Effector memory CD8-positive, alpha-beta T cell (primary cell): ENCODE measurements at regions not wholly inside any gene's neighbourhood (a gene's known extent, or its start where the extent isn't known, plus 50 kb on each side); places are given as distances from the start of the nearest gene placed in this dataset.

Experiments used
- ATAC-seq: fragments of 150-1000 bp; cut with Tn5 transposase; replicated peaks from 2 replicates; pipeline ENCODE4 v1.10.0; 2021; ENCODE audit warnings: mild to moderate bottlenecking, moderate library complexity
- DNase-seq, 3 experiments: peaks; one replicate each; pipeline ENCODE4 v3.0.0; 2021
- H3K27ac Mint-ChIP-seq, 2 donors: one replicate each; pipeline ENCODE4 v1.8.0; 2022; ENCODE audit warnings: mild to moderate bottlenecking in 2 of 2, mixed read lengths in 2 of 2, moderate library complexity in 2 of 2
- H3K27me3 Mint-ChIP-seq, 2 donors: one replicate each; pipeline ENCODE4 v1.8.0; 2022; ENCODE audit warnings: mixed read lengths in 2 of 2
- H3K36me3 Mint-ChIP-seq: one replicate; pipeline ENCODE4 v1.8.0; 2022; ENCODE audit warnings: mild to moderate bottlenecking, moderate library complexity, mixed read lengths; ENCODE audit not compliant: insufficient read depth
- H3K4me1 Mint-ChIP-seq, 2 donors: one replicate each; pipeline ENCODE4 v1.8.0; 2022; ENCODE audit warnings: low read depth in 2 of 2, mixed read lengths in 2 of 2
- H3K4me3 Mint-ChIP-seq, 2 donors: one replicate each; pipeline ENCODE4 v1.8.0; 2022; ENCODE audit warnings: mild to moderate bottlenecking in 2 of 2, mixed read lengths in 2 of 2, moderate library complexity in 2 of 2
- H3K9me3 Mint-ChIP-seq, 2 donors: one replicate each; pipeline ENCODE4 v1.8.0; 2022; ENCODE audit warnings: mixed read lengths in 2 of 2

- Mint-ChIP-seq H3K4me3 (no peak overlapping the region), H3K4me1 (no peaks in the 10 kb centered on the region), H3K9me3 (peaks cover 4 to 8% of the 10 kb centered on the region in 2 donors), H3K36me3 (no peaks in the 10 kb centered on the region), H3K27ac (no peak overlapping the region), H3K27me3 (no peaks in the 10 kb centered on the region)
- DNase-seq (no peak), ATAC-seq (no peak)
Measured at GRCh38 chr16:62462971-62463370, 426.7 kb upstream of the CDH8 start.

- Mint-ChIP-seq H3K27ac (no peak overlapping the region), H3K36me3 (no peaks in the 10 kb centered on the region), H3K4me1 (no peaks in the 10 kb centered on the region), H3K9me3 (peaks cover 7 to 10% of the 10 kb centered on the region in 2 donors), H3K27me3 (no peaks in the 10 kb centered on the region), H3K4me3 (no peak overlapping the region)
- no peak for DNase-seq
- no peak for ATAC-seq
Measured at GRCh38 chr16:62450291-62450690, 414.1 kb upstream of the CDH8 start.

GRCh38 chr16:62445909-62446308, 409.7 kb upstream of the CDH8 start:
- no peak overlapping the region for H3K27ac Mint-ChIP-seq
- no peaks in the 10 kb centered on the region for H3K4me1 Mint-ChIP-seq
- no peak for ATAC-seq
- H3K27me3 Mint-ChIP-seq: no peaks in the 10 kb centered on the region
- peaks cover 10 to 11% of the 10 kb centered on the region in 2 donors for H3K9me3 Mint-ChIP-seq
- no peaks in the 10 kb centered on the region for H3K36me3 Mint-ChIP-seq
- no peak overlapping the region for H3K4me3 Mint-ChIP-seq
- DNase-seq: no peak

GRCh38 chr16:62424206-62424605, 388.0 kb upstream of the CDH8 start:
- H3K27me3 Mint-ChIP-seq: no peaks in the 10 kb centered on the region
- DNase-seq: no peak
- H3K27ac Mint-ChIP-seq: no peak overlapping the region
- H3K9me3 Mint-ChIP-seq: peaks cover 5 to 24% of the 10 kb centered on the region in 2 donors
- no peaks in the 10 kb centered on the region for H3K4me1 Mint-ChIP-seq
- H3K4me3 Mint-ChIP-seq: no peak overlapping the region
- ATAC-seq: no peak
- no peaks in the 10 kb centered on the region for H3K36me3 Mint-ChIP-seq

GRCh38 chr16:62408760-62409159, 372.5 kb upstream of the CDH8 start:
- Mint-ChIP-seq H3K36me3 (no peaks in the 10 kb centered on the region), H3K4me1 (no peaks in the 10 kb centered on the region), H3K9me3 (peaks cover 6 to 13% of the 10 kb centered on the region in 2 donors), H3K27me3 (no peaks in the 10 kb centered on the region), H3K27ac (no peak overlapping the region), H3K4me3 (no peak overlapping the region)
- DNase-seq (no peak), ATAC-seq (no peak)

- peaks cover 0 to 10% of the 10 kb centered on the region in 2 donors for H3K9me3 Mint-ChIP-seq
- no peaks in the 10 kb centered on the region for H3K27me3 Mint-ChIP-seq
- no peak for ATAC-seq
- H3K4me3 Mint-ChIP-seq: no peak overlapping the region
- DNase-seq: no peak
- H3K4me1 Mint-ChIP-seq: no peaks in the 10 kb centered on the region
- H3K36me3 Mint-ChIP-seq: no peaks in the 10 kb centered on the region
- no peak overlapping the region for H3K27ac Mint-ChIP-seq
Measured at GRCh38 chr16:62406387-62406786, 370.1 kb upstream of the CDH8 start.

GRCh38 chr16:62404842-62405611, 368.8 kb upstream of the CDH8 start:
- Mint-ChIP-seq H3K9me3 (peaks cover 0 to 6% of the 10 kb centered on the region in 2 donors), H3K4me1 (no peaks in the 10 kb centered on the region), H3K4me3 (no peak overlapping the region), H3K27me3 (no peaks in the 10 kb centered on the region), H3K27ac (no peak overlapping the region), H3K36me3 (no peaks in the 10 kb centered on the region)
- DNase-seq: no peak
- ATAC-seq: no peak

GRCh38 chr16:62392698-62393097, 356.5 kb upstream of the CDH8 start:
- no peak overlapping the region for H3K27ac Mint-ChIP-seq
- peaks cover 12 to 22% of the 10 kb centered on the region in 2 donors for H3K9me3 Mint-ChIP-seq
- H3K27me3 Mint-ChIP-seq: no peaks in the 10 kb centered on the region
- H3K4me1 Mint-ChIP-seq: no peaks in the 10 kb centered on the region
- DNase-seq: no peak
- H3K4me3 Mint-ChIP-seq: no peak overlapping the region
- no peak for ATAC-seq
- H3K36me3 Mint-ChIP-seq: peaks cover 4% of the 10 kb centered on the region

GRCh38 chr16:62391940-62392339, 355.7 kb upstream of the CDH8 start:
- ATAC-seq (no peak), DNase-seq (no peak)
- H3K4me3 Mint-ChIP-seq: no peak overlapping the region
- H3K27ac Mint-ChIP-seq: no peak overlapping the region
- H3K36me3 Mint-ChIP-seq: peaks cover 6% of the 10 kb centered on the region
- H3K4me1 Mint-ChIP-seq: no peaks in the 10 kb centered on the region
- H3K9me3 Mint-ChIP-seq: peaks cover 14 to 19% of the 10 kb centered on the region in 2 donors
- H3K27me3 Mint-ChIP-seq: no peaks in the 10 kb centered on the region

GRCh38 chr16:62391134-62391533, 354.9 kb upstream of the CDH8 start:
- Mint-ChIP-seq H3K36me3 (peaks cover 6% of the 10 kb centered on the region), H3K4me1 (no peaks in the 10 kb centered on the region), H3K9me3 (peaks cover 10 to 13% of the 10 kb centered on the region in 2 donors), H3K27ac (no peak overlapping the region), H3K27me3 (no peaks in the 10 kb centered on the region), H3K4me3 (no peak overlapping the region)
- ATAC-seq (no peak), DNase-seq (no peak)

- no peak for ATAC-seq
- no peak for DNase-seq
- H3K9me3 Mint-ChIP-seq: peaks cover 10 to 13% of the 10 kb centered on the region in 2 donors
- no peak overlapping the region for H3K4me3 Mint-ChIP-seq
- no peaks in the 10 kb centered on the region for H3K27me3 Mint-ChIP-seq
- no peaks in the 10 kb centered on the region for H3K4me1 Mint-ChIP-seq
- peaks cover 6% of the 10 kb centered on the region for H3K36me3 Mint-ChIP-seq
- H3K27ac Mint-ChIP-seq: no peak overlapping the region
Measured at GRCh38 chr16:62390214-62390613, 354.0 kb upstream of the CDH8 start.

GRCh38 chr16:62386411-62386810, 350.2 kb upstream of the CDH8 start:
- Mint-ChIP-seq H3K4me1 (no peaks in the 10 kb centered on the region), H3K4me3 (no peak overlapping the region), H3K36me3 (peaks cover 6% of the 10 kb centered on the region), H3K27me3 (no peaks in the 10 kb centered on the region), H3K9me3 (peaks cover 15 to 18% of the 10 kb centered on the region in 2 donors), H3K27ac (no peak overlapping the region)
- DNase-seq: no peak
- no peak for ATAC-seq

- Mint-ChIP-seq H3K27ac (no peak overlapping the region), H3K4me3 (no peak overlapping the region), H3K4me1 (no peaks in the 10 kb centered on the region), H3K9me3 (peaks cover 10 to 12% of the 10 kb centered on the region in 2 donors), H3K36me3 (peaks cover 5% of the 10 kb centered on the region), H3K27me3 (no peaks in the 10 kb centered on the region)
- no peak for DNase-seq
- no peak for ATAC-seq
Measured at GRCh38 chr16:62383941-62384340, 347.7 kb upstream of the CDH8 start.

- H3K4me3 Mint-ChIP-seq: no peak overlapping the region
- DNase-seq (no peak), ATAC-seq (no peak)
- peaks cover 5 to 24% of the 10 kb centered on the region in 2 donors for H3K9me3 Mint-ChIP-seq
- no peaks in the 10 kb centered on the region for H3K36me3 Mint-ChIP-seq
- H3K4me1 Mint-ChIP-seq: no peaks in the 10 kb centered on the region
- H3K27me3 Mint-ChIP-seq: no peaks in the 10 kb centered on the region
- no peak overlapping the region for H3K27ac Mint-ChIP-seq
Measured at GRCh38 chr16:62370445-62370844, 334.2 kb upstream of the CDH8 start.
